ENCODE measurements at regions not wholly inside any gene's neighbourhood (a gene's known extent, or its start where the extent isn't known, plus 50 kb on each side); places are given as distances from the start of the nearest gene placed in this dataset.

DNA sequence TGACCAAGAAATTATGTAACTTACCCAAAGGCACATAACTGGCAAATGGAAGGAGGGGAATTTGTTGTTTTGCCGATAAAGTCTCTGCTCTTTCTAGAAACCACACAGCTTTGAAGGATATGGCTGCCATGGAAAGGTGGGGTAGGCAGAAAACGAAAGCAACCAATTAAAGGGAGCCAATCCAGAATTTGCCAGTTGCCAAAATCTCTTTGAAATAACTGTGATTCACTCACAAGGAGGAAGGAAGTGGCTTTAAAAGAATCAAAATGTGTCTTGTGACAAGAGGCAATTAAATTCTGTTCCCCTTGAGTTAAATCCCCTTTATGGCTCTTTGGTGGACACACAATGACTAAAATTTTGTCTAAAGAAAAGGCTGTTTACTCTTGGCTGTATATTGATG is 61.2 kb upstream of the CCDC190 start:
- TF ChIP-seq, protein P1, sequence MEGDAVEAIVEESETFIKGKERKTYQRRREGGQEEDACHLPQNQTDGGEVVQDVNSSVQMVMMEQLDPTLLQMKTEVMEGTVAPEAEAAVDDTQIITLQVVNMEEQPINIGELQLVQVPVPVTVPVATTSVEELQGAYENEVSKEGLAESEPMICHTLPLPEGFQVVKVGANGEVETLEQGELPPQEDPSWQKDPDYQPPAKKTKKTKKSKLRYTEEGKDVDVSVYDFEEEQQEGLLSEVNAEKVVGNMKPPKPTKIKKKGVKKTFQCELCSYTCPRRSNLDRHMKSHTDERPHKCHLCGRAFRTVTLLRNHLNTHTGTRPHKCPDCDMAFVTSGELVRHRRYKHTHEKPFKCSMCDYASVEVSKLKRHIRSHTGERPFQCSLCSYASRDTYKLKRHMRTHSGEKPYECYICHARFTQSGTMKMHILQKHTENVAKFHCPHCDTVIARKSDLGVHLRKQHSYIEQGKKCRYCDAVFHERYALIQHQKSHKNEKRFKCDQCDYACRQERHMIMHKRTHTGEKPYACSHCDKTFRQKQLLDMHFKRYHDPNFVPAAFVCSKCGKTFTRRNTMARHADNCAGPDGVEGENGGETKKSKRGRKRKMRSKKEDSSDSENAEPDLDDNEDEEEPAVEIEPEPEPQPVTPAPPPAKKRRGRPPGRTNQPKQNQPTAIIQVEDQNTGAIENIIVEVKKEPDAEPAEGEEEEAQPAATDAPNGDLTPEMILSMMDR (IDR thresholded peaks at IDR 0.05) = no peak
- TF ChIP-seq POLR2A (IDR thresholded peaks at IDR 0.05) (no peak), POLR2AphosphoS5 (IDR thresholded peaks at IDR 0.05) (no peak), EP300 (IDR thresholded peaks at IDR 0.05) (no peak)
